Forelimb muscle (tissue), 1 donor: ENCODE measurements at regions not wholly inside any gene's neighbourhood (a gene's known extent, or its start where the extent isn't known, plus 50 kb on each side); places are given as distances from the start of the nearest gene placed in this dataset.
A peak's percentile ranks its signal among the peaks of the same experiment; 100 is the strongest.
"Not testable (repeated sequence)": the region's sequence is repeated elsewhere in the genome, so short reads cannot be mapped to it uniquely, and the experiment has no call there.

Source experiments
- DNase-seq: peaks from one replicate; pipeline ENCODE4 v3.0.0-alpha.2; 2013; ENCODE audit warnings: low read depth

GRCh38 chr14:94836849-94837248 is 66.9 kb upstream of the GSC start:
- no peak for DNase-seq

GRCh38 chr14:94833633-94834032 is 63.7 kb upstream of the GSC start:
- no peak for DNase-seq

GRCh38 chr14:94831085-94831484 is 61.2 kb upstream of the GSC start:
- DNase-seq = no peak

GRCh38 chr14:94827711-94828447 is 58.0 kb upstream of the GSC start:
- DNase-seq = peak; percentile 82

GRCh38 chr14:94826774-94827173 is 56.9 kb upstream of the GSC start:
- no peak for DNase-seq

- DNase-seq = no peak
These were observed 53.8 kb upstream of the GSC start for GRCh38 chr14:94823556-94824341.

- no peak for DNase-seq
These were observed 51.8 kb upstream of the GSC start for GRCh38 chr14:94821705-94822104.

- DNase-seq = not testable (repeated sequence)
These were observed 51.0 kb upstream of the GSC start for GRCh38 chr14:94820932-94821331.
